GM21360 (cell line): ENCODE measurements at regions not wholly inside any gene's neighbourhood (a gene's known extent, or its start where the extent isn't known, plus 50 kb on each side); places are given as distances from the start of the nearest gene placed in this dataset.
"Not testable (repeated sequence)": the region's sequence is repeated elsewhere in the genome, so short reads cannot be mapped to it uniquely, and the experiment has no call there.

ENCODE experiments used
- ATAC-seq: cut with Tn5 transposase; IDR thresholded peaks from one replicate; pipeline ENCODE4 v1.9.1; 2021; ENCODE audit warnings: mild to moderate bottlenecking, moderate library complexity; ENCODE audit not compliant: unreplicated experiment

DNA sequence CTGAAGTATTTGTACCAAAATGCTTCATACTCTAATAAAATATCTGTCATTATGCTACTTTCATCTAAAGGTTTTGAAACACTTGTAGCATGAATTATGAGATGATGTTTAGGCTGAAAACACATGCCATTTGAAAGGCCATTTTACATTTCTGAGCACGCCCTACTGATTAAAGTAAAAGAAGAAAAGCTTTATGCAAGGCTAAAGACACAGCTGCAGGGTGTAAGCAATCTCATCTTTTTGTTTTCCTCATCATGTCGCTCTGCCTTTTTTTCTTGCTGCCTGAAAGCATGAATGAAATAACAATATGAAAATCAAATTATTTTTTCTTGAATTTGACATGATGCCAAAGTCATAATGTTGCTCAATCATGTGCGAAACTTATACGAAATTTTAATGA is 148.6 kb upstream of the ARG1 start:
- no peak for ATAC-seq

GRCh38 chr6:131427434-131428058 is 145.5 kb upstream of the ARG1 start:
- ATAC-seq, result no peak

GRCh38 chr6:131430531-131430930 is 142.5 kb upstream of the ARG1 start:
- ATAC-seq, result no peak

GRCh38 chr6:131431718-131432117 is 141.3 kb upstream of the ARG1 start:
- no peak for ATAC-seq

GRCh38 chr6:131433927-131434326 is 139.1 kb upstream of the ARG1 start:
- no peak for ATAC-seq

GRCh38 chr6:131436358-131436757 is 136.7 kb upstream of the ARG1 start:
- no peak for ATAC-seq

DNA sequence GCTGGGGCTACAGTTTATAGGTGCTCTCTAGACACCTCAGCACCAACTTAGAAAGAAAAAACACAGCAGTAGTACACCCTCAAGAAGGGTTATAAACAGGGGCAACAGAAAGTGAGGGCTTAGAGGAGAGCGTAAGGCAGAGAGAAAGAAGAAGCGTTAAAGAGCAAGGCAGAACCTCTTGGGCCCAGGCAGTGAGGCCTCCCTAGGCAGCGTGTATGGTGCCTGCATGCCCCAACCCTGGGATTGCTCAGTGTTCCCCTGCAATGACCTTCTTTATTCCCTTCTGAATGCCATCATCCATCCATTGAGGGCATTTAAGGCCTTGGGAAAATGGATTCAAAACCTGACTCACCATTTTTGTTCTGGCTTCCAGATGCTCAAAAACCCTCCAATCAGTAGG is 130.0 kb upstream of the ARG1 start:
- ATAC-seq, result no peak

DNA sequence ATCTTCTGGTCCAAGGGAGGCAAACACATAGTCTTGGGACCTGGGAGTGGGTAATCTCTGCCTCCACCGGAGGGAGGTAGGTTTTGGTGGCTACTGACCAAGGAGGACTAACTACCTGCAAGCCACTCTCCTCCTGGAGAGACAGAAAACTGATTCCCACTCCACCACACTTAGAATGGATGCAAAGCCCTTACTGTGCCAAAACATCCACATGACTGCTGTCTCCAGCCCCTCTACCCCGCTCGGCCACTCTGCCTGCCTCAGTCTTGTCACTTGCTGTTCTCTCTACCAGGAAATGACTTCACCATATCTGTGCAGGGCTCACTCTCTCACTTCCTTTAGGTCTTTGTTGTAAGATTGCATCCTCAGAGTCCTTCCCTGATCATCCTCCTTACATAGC is 129.5 kb upstream of the ARG1 start:
- no peak for ATAC-seq

DNA sequence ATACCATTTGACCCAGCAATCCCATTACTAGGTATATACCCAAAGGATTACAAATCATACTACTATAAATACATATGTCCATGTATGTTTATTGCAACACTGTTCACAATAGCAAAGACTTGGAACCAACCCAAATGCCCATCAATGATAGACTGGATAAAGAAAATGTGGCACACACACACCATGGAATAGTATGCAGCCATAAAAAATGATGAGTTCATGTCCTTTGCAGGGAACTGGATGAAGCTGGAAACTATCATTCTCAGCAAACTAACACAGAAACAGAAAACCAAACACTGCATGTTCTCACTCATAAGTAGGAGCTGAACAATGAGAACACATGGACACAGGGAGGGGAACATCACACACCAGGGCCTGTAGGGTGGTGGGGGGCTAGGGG is 127.7 kb upstream of the ARG1 start:
- ATAC-seq, result not testable (repeated sequence)

- no peak for ATAC-seq
These were observed 122.2 kb upstream of the ARG1 start for GRCh38 chr6:131450861-131451260.

DNA sequence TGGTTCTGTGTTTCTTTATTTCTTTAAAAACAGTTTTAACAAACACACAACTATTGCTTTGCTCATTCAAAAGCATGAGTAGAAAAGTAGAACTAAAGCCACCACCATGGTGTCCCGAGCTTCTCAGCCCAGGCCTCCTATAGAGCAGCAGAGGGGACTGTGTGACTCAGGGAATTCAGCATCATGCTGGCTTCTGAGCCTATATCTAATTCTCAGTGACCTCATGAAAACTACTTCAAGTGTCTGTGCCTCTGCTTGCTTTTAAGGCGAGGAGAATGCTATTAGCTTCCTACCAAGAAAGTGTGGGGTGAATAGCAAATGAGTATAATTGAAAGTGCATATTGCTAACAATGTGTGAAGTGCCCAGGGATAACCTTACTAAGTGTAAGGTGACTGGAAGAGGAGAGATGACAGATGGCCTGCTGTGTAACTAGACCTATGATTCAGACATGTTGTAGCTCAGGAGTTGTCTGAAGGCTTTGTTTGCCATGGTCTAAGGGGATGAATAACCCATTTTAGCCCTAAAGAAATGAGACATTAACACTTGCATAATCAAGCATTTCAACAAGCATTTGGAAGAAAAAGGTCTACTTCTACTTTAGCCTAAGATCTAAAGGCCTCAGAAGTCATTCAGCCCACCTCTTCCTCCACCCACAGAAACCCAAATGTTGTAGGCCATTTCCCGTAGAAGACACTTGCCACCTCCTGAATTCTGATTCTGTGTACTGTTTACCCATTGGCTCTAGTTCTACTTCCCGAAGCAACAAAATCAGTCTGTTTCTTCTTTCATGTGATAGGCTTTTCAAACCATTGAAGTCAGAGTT is 121.5 kb upstream of the ARG1 start:
- no peak for ATAC-seq

DNA sequence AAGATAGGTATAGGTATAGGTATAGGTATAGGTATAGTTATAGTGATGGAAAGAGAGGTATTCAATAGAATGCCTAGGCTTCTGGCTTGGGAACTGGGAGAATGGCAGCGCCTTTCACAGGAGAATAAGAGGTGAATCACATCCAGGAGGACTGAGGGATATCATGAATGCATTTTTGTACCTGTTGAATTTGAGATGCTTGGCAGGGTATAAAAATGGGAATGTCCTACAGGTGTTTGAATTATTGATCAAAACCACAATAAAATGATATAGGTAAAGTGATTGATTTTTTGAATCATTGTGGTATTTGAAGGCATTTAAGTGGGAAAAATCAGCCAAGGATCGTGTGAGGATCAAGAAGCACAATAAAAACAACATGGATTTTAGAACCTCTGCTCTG is 119.2 kb upstream of the ARG1 start:
- ATAC-seq, result no peak

- ATAC-seq, result no peak
These were observed 116.5 kb upstream of the ARG1 start for GRCh38 chr6:131456565-131456964.

GRCh38 chr6:131459005-131459404 is 114.0 kb upstream of the ARG1 start:
- no peak for ATAC-seq

DNA sequence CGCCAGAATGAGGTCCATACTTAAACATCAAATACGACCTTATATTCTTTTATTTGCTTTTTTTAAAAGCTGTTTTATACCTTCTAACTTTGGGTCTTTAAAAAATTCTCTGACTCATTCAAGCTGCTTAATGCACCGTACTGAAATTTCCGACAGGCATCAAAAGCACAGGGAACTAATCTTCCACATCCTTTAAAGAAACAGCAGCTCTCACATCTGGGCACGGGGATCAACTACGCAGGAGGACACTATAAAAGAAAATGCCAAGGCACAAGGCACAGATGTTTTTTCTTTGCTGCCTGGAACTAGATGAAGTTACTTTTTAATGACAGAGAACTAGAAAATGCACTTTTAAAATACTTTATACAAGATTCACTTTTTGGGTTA is 112.4 kb upstream of the ARG1 start:
- ATAC-seq, result no peak

DNA sequence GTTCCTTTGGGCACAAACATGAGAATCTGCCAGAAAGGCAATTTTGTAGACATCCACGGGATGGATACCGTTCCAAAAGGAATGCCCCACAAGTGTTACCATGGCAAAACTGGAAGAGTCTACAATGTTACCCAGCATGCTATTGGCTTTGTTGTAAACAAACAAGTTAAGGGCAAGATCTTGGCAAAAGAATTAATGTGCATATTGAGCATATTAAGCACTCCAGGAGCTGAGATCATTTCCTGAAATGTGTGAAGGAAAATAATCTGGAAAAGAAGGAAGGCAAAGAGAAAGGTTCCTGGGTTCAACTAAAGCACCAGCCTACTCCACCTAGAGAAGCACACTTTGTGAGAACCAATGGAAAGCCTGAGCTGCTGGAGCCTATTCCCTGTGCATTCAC is 103.9 kb upstream of the ARG1 start:
- ATAC-seq, result no peak

GRCh38 chr6:131470534-131470933 is 102.5 kb upstream of the ARG1 start:
- no peak for ATAC-seq

- ATAC-seq, result no peak
These were observed 101.7 kb upstream of the ARG1 start for GRCh38 chr6:131471331-131471730.

DNA sequence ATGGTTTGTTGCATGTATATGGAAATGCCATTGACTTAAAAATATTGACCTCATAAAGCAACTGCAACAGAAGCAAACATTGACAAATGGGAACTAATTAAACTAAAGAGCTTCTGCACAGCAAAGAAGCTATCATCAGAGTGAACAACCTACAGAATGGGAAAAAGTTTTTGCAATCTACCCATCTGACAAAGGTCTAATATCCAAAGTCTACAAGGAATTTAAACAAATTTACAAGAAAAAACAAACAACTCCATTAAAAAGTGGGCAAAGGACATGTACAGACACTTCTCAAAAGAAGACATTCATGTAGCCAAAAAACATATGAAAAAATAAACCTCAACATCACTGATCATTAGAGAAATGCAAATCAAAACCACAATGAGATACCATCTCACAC is 99.7 kb upstream of the ARG1 start:
- not testable (repeated sequence) for ATAC-seq

GRCh38 chr6:131476362-131476761 is 96.7 kb upstream of the ARG1 start:
- ATAC-seq, result no peak

DNA sequence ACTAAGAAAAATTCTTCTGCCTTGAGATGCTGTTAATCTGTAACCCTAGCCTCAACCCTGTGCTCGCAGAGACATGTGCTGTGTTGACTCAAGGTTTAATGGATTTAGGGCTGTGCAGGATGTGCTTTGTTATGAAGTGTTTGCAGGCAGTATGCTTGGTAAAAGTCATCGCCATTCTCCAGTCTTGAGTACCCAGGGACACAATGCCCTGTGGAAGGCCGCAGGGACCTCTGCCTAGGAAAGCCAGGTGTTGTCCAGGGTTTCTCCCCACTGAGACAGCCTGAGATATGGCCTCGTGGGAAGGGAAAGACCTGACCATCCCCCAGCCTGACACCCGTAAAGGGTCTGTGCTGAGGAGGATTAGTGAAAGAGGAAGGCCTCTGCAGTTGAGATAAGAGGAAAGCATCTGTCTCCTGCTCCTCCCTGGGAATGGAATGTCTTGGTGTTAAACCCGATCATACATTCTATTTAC is 94.2 kb upstream of the ARG1 start:
- ATAC-seq, result not testable (repeated sequence)

GRCh38 chr6:131486608-131487007 is 86.4 kb upstream of the ARG1 start:
- ATAC-seq, result no peak

DNA sequence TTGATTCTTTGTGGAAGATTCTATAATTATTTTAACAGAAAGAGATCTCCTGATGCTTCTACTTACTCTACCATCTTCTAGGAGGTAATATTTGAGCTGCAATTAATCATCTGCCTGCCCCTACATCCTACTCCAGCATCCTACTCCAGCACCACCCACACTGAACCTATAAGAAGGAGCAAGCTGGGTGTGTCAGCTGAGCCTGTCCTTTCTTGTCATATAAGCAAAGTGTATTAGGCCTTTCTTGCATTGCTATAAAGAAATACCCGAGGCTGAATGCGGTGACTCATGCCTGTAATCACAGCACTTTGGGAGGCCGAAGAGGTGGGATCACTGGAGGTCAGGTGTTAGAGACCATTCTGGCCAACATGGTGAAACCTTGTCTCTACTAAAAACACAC is 84.2 kb upstream of the ARG1 start:
- ATAC-seq, result no peak
